Loucy (cell line): ENCODE measurements at regions not wholly inside any gene's neighbourhood (a gene's known extent, or its start where the extent isn't known, plus 50 kb on each side); places are given as distances from the start of the nearest gene placed in this dataset.

Source experiments
- H2AFZ ChIP-seq: fragments of 200-600 bp; sonication (generic); 2 replicates; pipeline ENCODE4 v1.6.0; 2016; ENCODE audit warnings: antibody characterized with exemption, mild to moderate bottlenecking, low read length, moderate library complexity
- H3F3A ChIP-seq: fragments of 200-600 bp; 2 replicates; pipeline ENCODE4 v1.6.0; 2016; ENCODE audit warnings: antibody characterized with exemption, low read depth, mild to moderate bottlenecking
- H3K27me3 ChIP-seq: fragments of 200-600 bp; sonication (generic); 2 replicates; pipeline ENCODE4 v1.6.1; 2014; ENCODE audit warnings: low read length, mild to moderate bottlenecking; ENCODE audit not compliant: insufficient read depth, poor library complexity, severe bottlenecking
- H3K36me3 ChIP-seq: fragments of 200-600 bp; sonication (generic); 2 replicates; pipeline ENCODE4 v1.6.1; 2016; ENCODE audit warnings: low read length; ENCODE audit not compliant: insufficient read depth
- H3K4me1 ChIP-seq: fragments of 200-600 bp; sonication (generic); 2 replicates; pipeline ENCODE4 v1.5.1; 2014; ENCODE audit warnings: low read length, mild to moderate bottlenecking; ENCODE audit not compliant: insufficient read depth, poor library complexity, severe bottlenecking
- H3K4me2 ChIP-seq: fragments of 200-600 bp; sonication (generic); 2 replicates; pipeline ENCODE4 v1.6.0; 2014; ENCODE audit warnings: antibody characterized with exemption, low read length, low read depth, mild to moderate bottlenecking; ENCODE audit not compliant: poor library complexity, severe bottlenecking
- H3K4me3 ChIP-seq: fragments of 200-600 bp; sonication (generic); 2 replicates; pipeline ENCODE4 v1.5.1; 2014; ENCODE audit warnings: low read length, mild to moderate bottlenecking, mixed read lengths; ENCODE audit not compliant: poor library complexity, severe bottlenecking
- H3K79me2 ChIP-seq: fragments of 200-600 bp; sonication (generic); 2 replicates; pipeline ENCODE4 v1.6.1; 2014; ENCODE audit warnings: low read length; ENCODE audit not compliant: insufficient read depth
- H3K9ac ChIP-seq: fragments of 200-600 bp; sonication (generic); 2 replicates; pipeline ENCODE4 v1.6.0; 2014; ENCODE audit warnings: mild to moderate bottlenecking, low read depth, low read length, moderate library complexity; ENCODE audit not compliant: poor library complexity, severe bottlenecking
- H3K9me2 ChIP-seq: fragments of 200-600 bp; sonication (generic); replicated peaks from 2 replicates; pipeline ENCODE4 v1.6.1; 2016; ENCODE audit warnings: low read depth, low read length, mixed read lengths
- H3K9me3 ChIP-seq: fragments of 200-600 bp; sonication (generic); 2 replicates; pipeline ENCODE4 v1.6.1; 2014; ENCODE audit warnings: mild to moderate bottlenecking, antibody characterized with exemption, low read length, low read depth; ENCODE audit not compliant: insufficient read depth
- H4K20me1 ChIP-seq: fragments of 200-600 bp; sonication (generic); 2 replicates; pipeline ENCODE4 v1.6.0; 2014; ENCODE audit warnings: antibody characterized with exemption, low read length, mild to moderate bottlenecking; ENCODE audit not compliant: insufficient read depth, poor library complexity, severe bottlenecking
- EZH2phosphoT487 ChIP-seq: fragments of 200-600 bp; IDR thresholded peaks from 2 replicates; pipeline ENCODE4 v1.6.1; 2018; ENCODE audit warnings: antibody characterized with exemption, mild to moderate bottlenecking, moderate library complexity, borderline replicate concordance
- TF ChIP-seq, protein P1 (sequence below): fragments of 200-600 bp; sonication (generic); conservative IDR thresholded peaks from 2 replicates; pipeline ENCODE4 v1.5.1; 2014; ENCODE audit warnings: mild to moderate bottlenecking, antibody characterized with exemption, low read length

DNA sequence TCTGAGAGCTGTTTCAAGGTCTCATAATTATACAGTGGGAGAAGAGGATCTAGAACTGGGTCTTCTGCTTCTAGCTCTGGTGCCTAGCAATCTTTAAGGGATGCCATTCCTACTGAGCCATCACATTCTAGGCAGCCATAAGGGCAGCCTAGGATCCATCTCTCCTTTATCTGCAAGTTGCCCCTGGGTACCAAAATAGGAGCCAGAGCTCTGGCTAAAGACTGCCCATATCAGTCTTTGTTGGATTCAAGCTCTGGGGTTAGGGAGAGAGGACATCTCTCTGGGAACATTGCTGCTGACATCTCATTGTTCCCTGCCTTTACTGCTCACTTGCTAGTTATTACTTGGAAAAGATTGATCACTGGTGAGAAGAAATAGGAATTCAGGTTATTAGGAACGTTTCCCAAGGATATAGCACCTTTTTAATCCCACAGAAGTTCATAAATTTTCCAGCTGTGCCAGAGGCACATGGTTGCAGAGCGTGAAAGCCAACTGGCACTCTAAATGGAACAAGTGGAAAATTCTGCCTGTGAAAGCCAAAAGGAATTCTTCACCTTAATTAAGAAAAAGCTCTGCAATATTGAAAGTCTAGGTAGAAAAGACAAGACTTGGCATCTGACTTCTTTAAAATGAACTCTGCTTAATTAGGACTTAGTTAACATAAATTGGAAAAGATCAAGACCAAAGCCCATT lies 102.2 kb downstream of the CDC42EP3 start:
- H3K4me2 ChIP-seq: peak overlapping the region; percentile 51
- no peaks in the 10 kb centered on the region for H3K36me3 ChIP-seq
- peak overlapping the region; percentile 19 for H3K4me3 ChIP-seq
- no peaks in the 10 kb centered on the region for H3K27me3 ChIP-seq
- no peaks in the 10 kb centered on the region for H3F3A ChIP-seq
- H3K79me2 ChIP-seq: no peaks in the 10 kb centered on the region
- H3K9me3 ChIP-seq: no peaks in the 10 kb centered on the region
- H3K9ac ChIP-seq: no peak overlapping the region
- 0 out of 2 replicates have a peak overlapping the region, but pooled peaks have one; percentile 43 for H2AFZ ChIP-seq
- no peaks in the 10 kb centered on the region for H3K9me2 ChIP-seq
- no peaks in the 10 kb centered on the region for H4K20me1 ChIP-seq
- H3K4me1 ChIP-seq: peaks cover 44% of the 10 kb centered on the region
- TF ChIP-seq, protein P1, sequence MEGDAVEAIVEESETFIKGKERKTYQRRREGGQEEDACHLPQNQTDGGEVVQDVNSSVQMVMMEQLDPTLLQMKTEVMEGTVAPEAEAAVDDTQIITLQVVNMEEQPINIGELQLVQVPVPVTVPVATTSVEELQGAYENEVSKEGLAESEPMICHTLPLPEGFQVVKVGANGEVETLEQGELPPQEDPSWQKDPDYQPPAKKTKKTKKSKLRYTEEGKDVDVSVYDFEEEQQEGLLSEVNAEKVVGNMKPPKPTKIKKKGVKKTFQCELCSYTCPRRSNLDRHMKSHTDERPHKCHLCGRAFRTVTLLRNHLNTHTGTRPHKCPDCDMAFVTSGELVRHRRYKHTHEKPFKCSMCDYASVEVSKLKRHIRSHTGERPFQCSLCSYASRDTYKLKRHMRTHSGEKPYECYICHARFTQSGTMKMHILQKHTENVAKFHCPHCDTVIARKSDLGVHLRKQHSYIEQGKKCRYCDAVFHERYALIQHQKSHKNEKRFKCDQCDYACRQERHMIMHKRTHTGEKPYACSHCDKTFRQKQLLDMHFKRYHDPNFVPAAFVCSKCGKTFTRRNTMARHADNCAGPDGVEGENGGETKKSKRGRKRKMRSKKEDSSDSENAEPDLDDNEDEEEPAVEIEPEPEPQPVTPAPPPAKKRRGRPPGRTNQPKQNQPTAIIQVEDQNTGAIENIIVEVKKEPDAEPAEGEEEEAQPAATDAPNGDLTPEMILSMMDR: no peak
- no peak for TF ChIP-seq EZH2phosphoT487

- H3K9me2 ChIP-seq: no peaks in the 10 kb centered on the region
- no peaks in the 10 kb centered on the region for H3F3A ChIP-seq
- no peak overlapping the region for H3K9ac ChIP-seq
- no peak overlapping the region for H3K4me2 ChIP-seq
- no peaks in the 10 kb centered on the region for H3K9me3 ChIP-seq
- peak overlapping the region; percentile 23; the same call in 1 of the 2 replicates for H2AFZ ChIP-seq
- TF ChIP-seq, protein P1: no peak
- no peak for TF ChIP-seq EZH2phosphoT487
- H4K20me1 ChIP-seq: no peaks in the 10 kb centered on the region
- no peak overlapping the region for H3K4me3 ChIP-seq
- peaks cover 48% of the 10 kb centered on the region for H3K4me1 ChIP-seq
- no peaks in the 10 kb centered on the region for H3K79me2 ChIP-seq
- H3K27me3 ChIP-seq: no peaks in the 10 kb centered on the region
- no peaks in the 10 kb centered on the region for H3K36me3 ChIP-seq
These were observed 101.3 kb downstream of the CDC42EP3 start for GRCh38 chr2:37569986-37570679.

DNA sequence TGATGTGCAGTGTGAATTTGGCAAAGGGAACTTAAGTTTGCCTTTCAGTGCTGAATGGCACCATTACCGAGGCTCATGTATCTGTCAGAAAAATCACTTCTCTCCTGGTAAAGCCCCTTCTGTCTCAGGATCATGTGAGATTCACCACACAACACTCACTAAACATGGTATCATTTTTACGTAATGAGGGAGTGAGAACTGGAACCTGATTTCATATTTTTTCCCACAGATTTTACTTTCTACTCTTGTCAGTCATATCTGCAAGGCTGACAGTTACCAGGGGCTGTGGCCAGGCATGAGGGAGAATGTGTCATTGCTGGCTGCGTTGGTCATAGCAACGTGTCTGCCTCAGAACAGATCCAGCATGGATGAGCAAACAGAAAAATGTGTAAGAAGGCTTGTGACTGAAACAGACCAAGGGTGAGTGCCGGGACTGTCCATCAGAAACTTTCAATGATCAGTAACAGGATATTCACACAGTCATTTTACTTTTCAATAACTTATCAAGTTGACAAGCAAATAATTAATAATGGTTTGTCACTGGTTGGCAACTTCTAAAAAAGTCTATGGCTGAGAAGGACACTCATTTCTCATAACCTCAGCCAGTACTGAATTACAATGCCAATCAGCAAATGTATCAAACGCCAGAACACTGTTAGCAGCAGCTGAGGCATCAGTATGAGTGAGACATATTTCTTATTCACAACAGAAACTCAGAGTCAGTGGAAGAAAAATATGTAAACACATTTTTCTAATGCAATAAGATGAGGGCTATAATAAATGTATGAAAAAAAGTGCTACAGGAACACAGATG lies 100.5 kb downstream of the CDC42EP3 start:
- Histone ChIP-seq H3K4me2 (no peak overlapping the region), H3K79me2 (no peaks in the 10 kb centered on the region), H3K36me3 (no peaks in the 10 kb centered on the region), H3F3A (no peaks in the 10 kb centered on the region), H2AFZ (no peak overlapping the region), H4K20me1 (no peaks in the 10 kb centered on the region), H3K9ac (no peak overlapping the region), H3K4me3 (no peak overlapping the region), H3K4me1 (peaks cover 48% of the 10 kb centered on the region), H3K9me2 (no peaks in the 10 kb centered on the region), H3K27me3 (no peaks in the 10 kb centered on the region), H3K9me3 (no peaks in the 10 kb centered on the region)
- no peak for TF ChIP-seq EZH2phosphoT487
- TF ChIP-seq, protein P1: no peak
